ENCODE measurements at regions not wholly inside any gene's neighbourhood (a gene's known extent, or its start where the extent isn't known, plus 50 kb on each side); places are given as distances from the start of the nearest gene placed in this dataset.

DNA sequence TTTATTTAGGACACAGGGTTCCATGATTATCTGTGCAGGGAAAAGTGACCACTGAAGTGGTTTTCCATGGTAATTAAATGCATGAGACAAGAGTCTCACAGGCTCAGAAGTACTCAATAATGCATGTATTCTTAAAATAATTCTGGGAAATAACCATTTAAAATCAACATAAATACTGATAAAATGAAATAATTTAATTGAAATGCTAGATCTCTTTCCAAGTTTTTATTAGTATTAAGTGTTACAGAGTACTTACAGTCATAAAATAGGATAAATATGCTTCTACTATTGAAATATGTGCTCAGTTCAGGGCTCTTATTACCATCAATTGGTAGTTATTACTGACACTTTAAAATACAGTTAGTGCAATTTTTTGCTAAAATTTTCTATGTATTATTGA, 916.0 kb upstream of the GJE1 start:
- no peaks in the 10 kb centered on the region for H4K20me1 ChIP-seq (ENCODE audit: insufficient read depth)
- CTCF ChIA-PET: no interaction called here

DNA sequence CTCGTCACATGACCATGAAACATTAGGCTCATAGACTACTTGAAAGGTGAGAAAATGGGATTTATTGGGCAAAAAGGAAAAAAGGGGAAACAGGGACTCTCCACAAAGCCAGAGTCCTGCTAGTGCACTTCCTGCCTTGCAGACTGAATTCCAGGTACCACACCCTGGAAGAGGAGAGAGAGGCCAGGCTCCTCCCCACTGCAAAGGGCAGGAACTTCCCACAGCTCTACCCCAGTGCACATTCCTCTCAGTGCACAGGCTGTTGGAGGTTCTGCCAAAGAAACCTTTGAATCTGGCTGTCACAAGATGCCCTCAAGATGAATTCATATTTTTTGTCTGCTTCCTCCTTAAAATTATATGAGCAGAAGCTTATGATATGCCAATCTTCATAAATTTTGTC, 920.4 kb upstream of the GJE1 start:
- TF ChIP-seq EZH2 (IDR thresholded peaks at IDR 0.05; ENCODE audit: low read depth): no peak
- TF ChIP-seq, protein P1, sequence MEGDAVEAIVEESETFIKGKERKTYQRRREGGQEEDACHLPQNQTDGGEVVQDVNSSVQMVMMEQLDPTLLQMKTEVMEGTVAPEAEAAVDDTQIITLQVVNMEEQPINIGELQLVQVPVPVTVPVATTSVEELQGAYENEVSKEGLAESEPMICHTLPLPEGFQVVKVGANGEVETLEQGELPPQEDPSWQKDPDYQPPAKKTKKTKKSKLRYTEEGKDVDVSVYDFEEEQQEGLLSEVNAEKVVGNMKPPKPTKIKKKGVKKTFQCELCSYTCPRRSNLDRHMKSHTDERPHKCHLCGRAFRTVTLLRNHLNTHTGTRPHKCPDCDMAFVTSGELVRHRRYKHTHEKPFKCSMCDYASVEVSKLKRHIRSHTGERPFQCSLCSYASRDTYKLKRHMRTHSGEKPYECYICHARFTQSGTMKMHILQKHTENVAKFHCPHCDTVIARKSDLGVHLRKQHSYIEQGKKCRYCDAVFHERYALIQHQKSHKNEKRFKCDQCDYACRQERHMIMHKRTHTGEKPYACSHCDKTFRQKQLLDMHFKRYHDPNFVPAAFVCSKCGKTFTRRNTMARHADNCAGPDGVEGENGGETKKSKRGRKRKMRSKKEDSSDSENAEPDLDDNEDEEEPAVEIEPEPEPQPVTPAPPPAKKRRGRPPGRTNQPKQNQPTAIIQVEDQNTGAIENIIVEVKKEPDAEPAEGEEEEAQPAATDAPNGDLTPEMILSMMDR (conservative IDR thresholded peaks at IDR 0.05): no peak
- Histone ChIP-seq H2AFZ (0 out of 2 replicates have a peak overlapping the region, but pooled peaks have one; percentile 58), H3K36me3 (ENCODE audit: low read depth) (no peaks in the 10 kb centered on the region), H3K9me3 (ENCODE audit: insufficient read depth, low read depth) (no peaks in the 10 kb centered on the region), H3K4me1 (replicated peaks; ENCODE audit: insufficient read depth) (no peaks in the 10 kb centered on the region), H3F3A (ENCODE audit: insufficient read depth, low read depth) (no peaks in the 10 kb centered on the region), H3K9me2 (ENCODE audit: insufficient read depth) (no peaks in the 10 kb centered on the region), H3K4me2 (no peak overlapping the region), H3K4me3 (no peak overlapping the region), H3K27ac (no peak overlapping the region), H3K27me3 (ENCODE audit: insufficient read depth, low read depth) (no peaks in the 10 kb centered on the region), H3K79me2 (ENCODE audit: low read depth) (no peaks in the 10 kb centered on the region), H4K20me1 (ENCODE audit: insufficient read depth) (no peaks in the 10 kb centered on the region)
- POLR2A ChIA-PET (ENCODE audit: unreplicated experiment): no interaction called here
- CTCF ChIA-PET: no interaction called here
- intact Hi-C loops (cut with micrococcal nuclease; ENCODE audit: unreplicated experiment): no loop called here
- BruUV-seq (replicated peaks): no TSS peak
- peak in 1 of 2 experiments; percentile 14 for DNase-seq

More for the DNA sequence above, 916.0 kb upstream of the GJE1 start:
- POLR2A ChIA-PET (ENCODE audit: unreplicated experiment): no interaction called here
- no peak overlapping the region for H3K4me3 ChIP-seq
- H3K27ac ChIP-seq: no peak overlapping the region
- no peak overlapping the region for H2AFZ ChIP-seq
- no TSS peak for BruUV-seq (replicated peaks)
- intact Hi-C loops (cut with micrococcal nuclease; ENCODE audit: unreplicated experiment): no loop called here
- no peaks in the 10 kb centered on the region for H3K36me3 ChIP-seq (ENCODE audit: low read depth)
- no peaks in the 10 kb centered on the region for H3K4me1 ChIP-seq (replicated peaks; ENCODE audit: insufficient read depth)
- TF ChIP-seq EZH2 (IDR thresholded peaks at IDR 0.05; ENCODE audit: low read depth): no peak
- TF ChIP-seq, protein P1 (conservative IDR thresholded peaks at IDR 0.05): no peak
- H3K27me3 ChIP-seq (ENCODE audit: insufficient read depth, low read depth): no peaks in the 10 kb centered on the region
- H3K4me2 ChIP-seq: no peak overlapping the region
- H3K9me3 ChIP-seq (ENCODE audit: insufficient read depth, low read depth): no peaks in the 10 kb centered on the region
- H3F3A ChIP-seq (ENCODE audit: insufficient read depth, low read depth): no peaks in the 10 kb centered on the region
- no peaks in the 10 kb centered on the region for H3K79me2 ChIP-seq (ENCODE audit: low read depth)
- no peaks in the 10 kb centered on the region for H3K9me2 ChIP-seq (ENCODE audit: insufficient read depth)
- no peak for DNase-seq

DNA sequence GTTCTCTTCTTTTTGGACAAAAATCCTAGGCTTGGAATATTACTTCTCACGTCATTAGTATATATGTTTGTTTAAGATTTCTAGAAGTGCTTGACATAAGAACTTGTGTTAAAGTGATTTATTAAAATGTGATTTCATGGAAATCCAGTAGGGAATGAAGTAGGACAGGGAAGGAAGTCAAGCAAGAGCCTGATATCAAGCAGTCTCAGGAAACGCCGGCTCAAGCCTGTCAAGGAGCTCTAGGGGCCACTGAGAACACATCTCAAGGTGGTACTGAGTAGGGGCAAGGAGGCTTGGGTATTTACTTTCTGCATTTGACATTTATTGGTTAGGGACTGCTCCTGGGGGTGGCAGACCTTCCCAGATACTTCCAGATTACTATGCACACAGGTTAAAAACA, 920.9 kb upstream of the GJE1 start:
- ChIA-PET POLR2A (ENCODE audit: unreplicated experiment) (no interaction called here), CTCF (no interaction called here)
- H3K27me3 ChIP-seq (ENCODE audit: insufficient read depth, low read depth): no peaks in the 10 kb centered on the region
- no peaks in the 10 kb centered on the region for H3K79me2 ChIP-seq (ENCODE audit: low read depth)
- H3K36me3 ChIP-seq (ENCODE audit: low read depth): no peaks in the 10 kb centered on the region
- TF ChIP-seq, protein P1 (conservative IDR thresholded peaks at IDR 0.05): no peak
- no peak for TF ChIP-seq EZH2 (IDR thresholded peaks at IDR 0.05; ENCODE audit: low read depth)
- no peak for DNase-seq
- H3F3A ChIP-seq (ENCODE audit: insufficient read depth, low read depth): no peaks in the 10 kb centered on the region
- no peak overlapping the region for H3K4me3 ChIP-seq
- intact Hi-C loops (cut with micrococcal nuclease; ENCODE audit: unreplicated experiment): no loop called here
- H3K9me3 ChIP-seq (ENCODE audit: insufficient read depth, low read depth): no peaks in the 10 kb centered on the region
- H3K9me2 ChIP-seq (ENCODE audit: insufficient read depth): no peaks in the 10 kb centered on the region
- H3K4me1 ChIP-seq (replicated peaks; ENCODE audit: insufficient read depth): no peaks in the 10 kb centered on the region
- no peaks in the 10 kb centered on the region for H4K20me1 ChIP-seq (ENCODE audit: insufficient read depth)
- no peak overlapping the region for H3K4me2 ChIP-seq
- H2AFZ ChIP-seq: 0 out of 2 replicates have a peak overlapping the region, but pooled peaks have one; percentile 58
- BruUV-seq (replicated peaks): no TSS peak
- no peak overlapping the region for H3K27ac ChIP-seq

Measured in PC-9 (cell line).